ENCODE measurements at regions not wholly inside any gene's neighbourhood (a gene's known extent, or its start where the extent isn't known, plus 50 kb on each side); places are given as distances from the start of the nearest gene placed in this dataset.
"Not testable (repeated sequence)": the region's sequence is repeated elsewhere in the genome, so short reads cannot be mapped to it uniquely, and the experiment has no call there.

GRCh38 chr7:42677751-42678699 lies 233.8 kb downstream of the C7orf25 start:
- no peak for DNase-seq

- no peak for DNase-seq
Observed at GRCh38 chr7:42674541-42674940, 237.3 kb downstream of the C7orf25 start.

GRCh38 chr7:42673951-42674350 lies 237.9 kb downstream of the C7orf25 start:
- no peak for DNase-seq

- DNase-seq, result no peak
Observed at GRCh38 chr7:42672339-42672999, 239.4 kb downstream of the C7orf25 start.

- DNase-seq, result peak; percentile 7
Observed at GRCh38 chr7:42671627-42672026, 240.2 kb downstream of the C7orf25 start.

- DNase-seq, result no peak
Observed at GRCh38 chr7:42666994-42667393, 244.9 kb downstream of the C7orf25 start.

- peak; percentile 11 for DNase-seq
Observed at GRCh38 chr7:42662862-42663261, 249.0 kb downstream of the C7orf25 start.

GRCh38 chr7:42661312-42661711 lies 250.6 kb downstream of the C7orf25 start:
- DNase-seq, result no peak

GRCh38 chr7:42650701-42651100 lies 261.2 kb downstream of the C7orf25 start:
- DNase-seq, result no peak

- no peak for DNase-seq
Observed at GRCh38 chr7:42650171-42650570, 261.7 kb downstream of the C7orf25 start.

- DNase-seq, result no peak
Observed at GRCh38 chr7:42645906-42646305, 266.0 kb downstream of the C7orf25 start.

- DNase-seq, result no peak
Observed at GRCh38 chr7:42642699-42643098, 269.2 kb downstream of the C7orf25 start.

GRCh38 chr7:42639930-42640329 lies 271.9 kb downstream of the C7orf25 start:
- no peak for DNase-seq

GRCh38 chr7:42636380-42636779 lies 275.5 kb downstream of the C7orf25 start:
- not testable (repeated sequence) for DNase-seq

- DNase-seq, result no peak
Observed at GRCh38 chr7:42628054-42628453, 283.8 kb downstream of the C7orf25 start.

GRCh38 chr7:42627626-42628025 lies 284.2 kb downstream of the C7orf25 start:
- no peak for DNase-seq

- DNase-seq, result no peak
Observed at GRCh38 chr7:42627101-42627500, 284.8 kb downstream of the C7orf25 start.

- no peak for DNase-seq
Observed at GRCh38 chr7:42625421-42625820, 286.4 kb downstream of the C7orf25 start.

- no peak for DNase-seq
Observed at GRCh38 chr7:42624471-42624870, 287.4 kb downstream of the C7orf25 start.

GRCh38 chr7:42621543-42622219 lies 290.2 kb downstream of the C7orf25 start:
- DNase-seq, result no peak

GRCh38 chr7:42618651-42619360 lies 293.1 kb downstream of the C7orf25 start:
- no peak for DNase-seq

GRCh38 chr7:42617806-42618457 lies 293.9 kb downstream of the C7orf25 start:
- no peak for DNase-seq
